SU-DHL-6 (cell line): ENCODE measurements at regions not wholly inside any gene's neighbourhood (a gene's known extent, or its start where the extent isn't known, plus 50 kb on each side); places are given as distances from the start of the nearest gene placed in this dataset.

Experiments
- CTCF ChIP-seq: fragments of 200-600 bp; sonication (generic); IDR thresholded peaks from one replicate; pipeline ENCODE4 v1.5.1; 2017; ENCODE audit warnings: antibody characterized with exemption, mild to moderate bottlenecking, low read length, moderate library complexity; ENCODE audit not compliant: insufficient read depth, poor library complexity, severe bottlenecking
- EZH2phosphoT487 ChIP-seq: fragments of 200-600 bp; sonication (generic), shearing (Covaris generic); conservative IDR thresholded peaks from 2 replicates; pipeline ENCODE4 v1.6.1; 2018; ENCODE audit warnings: mild to moderate bottlenecking, antibody characterized with exemption, low read length, moderate library complexity, mixed read lengths

- no peak for TF ChIP-seq CTCF
- TF ChIP-seq EZH2phosphoT487 = no peak
Observed at GRCh38 chr6:71534921-71535320, 246.3 kb downstream of the OGFRL1 start.
